DND-41 (cell line): ENCODE measurements at regions not wholly inside any gene's neighbourhood (a gene's known extent, or its start where the extent isn't known, plus 50 kb on each side); places are given as distances from the start of the nearest gene placed in this dataset.

Experiments
- CTCF ChIP-seq: IDR thresholded peaks from 2 replicates; pipeline ENCODE4 v1.5.1; 2012; ENCODE audit warnings: borderline replicate concordance, low read length, moderate library complexity, mild to moderate bottlenecking; ENCODE audit not compliant: poor library complexity, severe bottlenecking; ENCODE audit errors: extremely low read depth
- EZH2 ChIP-seq: IDR thresholded peaks from 3 replicates; pipeline ENCODE4 v1.6.1; 2012; ENCODE audit warnings: borderline replicate concordance, low read depth, mild to moderate bottlenecking, moderate library complexity, low read length, inconsistent platforms; ENCODE audit not compliant: severe bottlenecking

GRCh38 chr16:86041807-86042206, 142.8 kb downstream of the IRF8 start:
- TF ChIP-seq CTCF (no peak), EZH2 (no peak)
